Subcutaneous abdominal adipose tissue (tissue), 5 donors: ENCODE measurements at regions not wholly inside any gene's neighbourhood (a gene's known extent, or its start where the extent isn't known, plus 50 kb on each side); places are given as distances from the start of the nearest gene placed in this dataset.

Experiments
- H3K27ac ChIP-seq: one replicate; pipeline ENCODE4 v1.7.0; 2013; ENCODE audit warnings: low read depth, mild to moderate bottlenecking, inconsistent platforms, low read length, moderate library complexity
- H3K27me3 ChIP-seq, 5 donors: one replicate each; pipeline ENCODE4 v1.7.0; 2013; ENCODE audit warnings: low read length in 5 of 5, inconsistent platforms in 1 of 5; ENCODE audit not compliant: control insufficient read depth in 5 of 5, insufficient read depth in 4 of 5
- H3K36me3 ChIP-seq, 5 donors: one replicate each; pipeline ENCODE4 v1.7.0; 2013; ENCODE audit warnings: low read length in 5 of 5; ENCODE audit not compliant: control insufficient read depth in 5 of 5, insufficient read depth in 5 of 5
- H3K4me1 ChIP-seq, 5 donors: one replicate each; pipeline ENCODE4 v1.7.0; 2013; ENCODE audit warnings: low read length in 5 of 5, mild to moderate bottlenecking in 3 of 5, moderate library complexity in 1 of 5; ENCODE audit not compliant: control insufficient read depth in 5 of 5, insufficient read depth in 5 of 5
- H3K4me3 ChIP-seq, 5 donors: one replicate each; pipeline ENCODE4 v1.7.0; 2013; ENCODE audit warnings: low read length in 5 of 5, low read depth in 1 of 5
- H3K9ac ChIP-seq, 5 donors: one replicate each; pipeline ENCODE4 v1.7.0; 2013; ENCODE audit warnings: low read length in 5 of 5, mild to moderate bottlenecking in 4 of 5, moderate library complexity in 3 of 5
- H3K9me3 ChIP-seq, 5 donors: one replicate each; pipeline ENCODE4 v1.7.0; 2013; ENCODE audit warnings: low read length in 5 of 5; ENCODE audit not compliant: control insufficient read depth in 5 of 5
- donor health status: healthy.
- donor health status: healthy.
- donor health status: healthy.
- donor health status: healthy.
- donor health status: healthy.

- Histone ChIP-seq H3K4me1 (no peaks in the 10 kb centered on the region), H3K36me3 (no peaks in the 10 kb centered on the region), H3K9me3 (no peaks in the 10 kb centered on the region), H3K27ac (no peak overlapping the region), H3K9ac (no peak overlapping the region), H3K27me3 (no peaks in the 10 kb centered on the region), H3K4me3 (no peak overlapping the region)
These were observed 305.4 kb downstream of the KLF12 start for GRCh38 chr13:73828811-73829210.

GRCh38 chr13:73827434-73827833 is 306.8 kb downstream of the KLF12 start:
- H3K4me1 ChIP-seq, result no peaks in the 10 kb centered on the region
- no peak overlapping the region for H3K4me3 ChIP-seq
- H3K27me3 ChIP-seq, result no peaks in the 10 kb centered on the region
- H3K36me3 ChIP-seq, result no peaks in the 10 kb centered on the region
- H3K9me3 ChIP-seq, result no peaks in the 10 kb centered on the region
- no peak overlapping the region for H3K9ac ChIP-seq
- H3K27ac ChIP-seq, result no peak overlapping the region

- Histone ChIP-seq H3K9ac (no peak overlapping the region), H3K27ac (no peak overlapping the region), H3K4me1 (no peaks in the 10 kb centered on the region), H3K9me3 (no peaks in the 10 kb centered on the region), H3K36me3 (no peaks in the 10 kb centered on the region), H3K27me3 (no peaks in the 10 kb centered on the region), H3K4me3 (no peak overlapping the region)
These were observed 309.1 kb downstream of the KLF12 start for GRCh38 chr13:73825143-73825542.

- H3K27ac ChIP-seq, result no peak overlapping the region
- no peak overlapping the region for H3K4me3 ChIP-seq
- no peak overlapping the region for H3K9ac ChIP-seq
- H3K36me3 ChIP-seq, result no peaks in the 10 kb centered on the region
- H3K27me3 ChIP-seq, result no peaks in the 10 kb centered on the region
- H3K4me1 ChIP-seq, result no peaks in the 10 kb centered on the region
- no peaks in the 10 kb centered on the region for H3K9me3 ChIP-seq
These were observed 311.3 kb downstream of the KLF12 start for GRCh38 chr13:73822668-73823592.

- H3K9me3 ChIP-seq, result no peaks in the 10 kb centered on the region
- no peak overlapping the region for H3K27ac ChIP-seq
- H3K4me1 ChIP-seq, result no peaks in the 10 kb centered on the region
- H3K4me3 ChIP-seq, result no peak overlapping the region
- no peaks in the 10 kb centered on the region for H3K36me3 ChIP-seq
- no peak overlapping the region for H3K9ac ChIP-seq
- H3K27me3 ChIP-seq, result no peaks in the 10 kb centered on the region
These were observed 313.5 kb downstream of the KLF12 start for GRCh38 chr13:73820688-73821087.

- Histone ChIP-seq H3K27me3 (no peaks in the 10 kb centered on the region), H3K27ac (no peak overlapping the region), H3K9me3 (no peaks in the 10 kb centered on the region), H3K4me3 (no peak overlapping the region), H3K36me3 (no peaks in the 10 kb centered on the region), H3K9ac (no peak overlapping the region), H3K4me1 (no peaks in the 10 kb centered on the region)
These were observed 313.9 kb downstream of the KLF12 start for GRCh38 chr13:73820285-73820684.

- no peak overlapping the region for H3K4me3 ChIP-seq
- no peak overlapping the region for H3K9ac ChIP-seq
- no peaks in the 10 kb centered on the region for H3K4me1 ChIP-seq
- no peak overlapping the region for H3K27ac ChIP-seq
- H3K9me3 ChIP-seq, result no peaks in the 10 kb centered on the region
- no peaks in the 10 kb centered on the region for H3K27me3 ChIP-seq
- H3K36me3 ChIP-seq, result no peaks in the 10 kb centered on the region
These were observed 314.5 kb downstream of the KLF12 start for GRCh38 chr13:73819711-73820110.

- H3K27ac ChIP-seq, result no peak overlapping the region
These were observed 317.5 kb downstream of the KLF12 start for GRCh38 chr13:73816702-73817101.

GRCh38 chr13:73815796-73816195 is 318.4 kb downstream of the KLF12 start:
- no peaks in the 10 kb centered on the region for H3K27me3 ChIP-seq

More at GRCh38 chr13:73816702-73817101, 317.5 kb downstream of the KLF12 start:
- Histone ChIP-seq H3K9ac (no peak overlapping the region), H3K4me1 (no peaks in the 10 kb centered on the region), H3K4me3 (no peak overlapping the region), H3K36me3 (no peaks in the 10 kb centered on the region), H3K9me3 (no peaks in the 10 kb centered on the region), H3K27me3 (no peaks in the 10 kb centered on the region)

GRCh38 chr13:73810647-73811046 is 323.6 kb downstream of the KLF12 start:
- Histone ChIP-seq H3K36me3 (no peaks in the 10 kb centered on the region), H3K27ac (no peak overlapping the region), H3K4me3 (no peak overlapping the region), H3K27me3 (no peaks in the 10 kb centered on the region), H3K9ac (no peak overlapping the region), H3K4me1 (no peaks in the 10 kb centered on the region), H3K9me3 (no peaks in the 10 kb centered on the region)

More at GRCh38 chr13:73815796-73816195, 318.4 kb downstream of the KLF12 start:
- H3K4me3 ChIP-seq, result no peak overlapping the region
- H3K27ac ChIP-seq, result no peak overlapping the region
- H3K4me1 ChIP-seq, result no peaks in the 10 kb centered on the region
- H3K9me3 ChIP-seq, result no peaks in the 10 kb centered on the region
- H3K9ac ChIP-seq, result no peak overlapping the region
- no peaks in the 10 kb centered on the region for H3K36me3 ChIP-seq
